Fibroblast of pulmonary artery (primary cell): ENCODE measurements at regions not wholly inside any gene's neighbourhood (a gene's known extent, or its start where the extent isn't known, plus 50 kb on each side); places are given as distances from the start of the nearest gene placed in this dataset.
"Not testable (repeated sequence)": the region's sequence is repeated elsewhere in the genome, so short reads cannot be mapped to it uniquely, and the experiment has no call there.

Experiments used
- DNase-seq: peaks from one replicate; pipeline ENCODE4 v3.0.0-alpha.2; 2010; ENCODE audit warnings: low read depth
- H3K4me3 ChIP-seq: replicated peaks from 2 replicates; pipeline ENCODE4 v1.5.1; 2011; ENCODE audit warnings: low read depth, mild to moderate bottlenecking, control low read depth, low read length, moderate library complexity
- TF ChIP-seq, protein P1 (sequence below): IDR thresholded peaks from 2 replicates; pipeline ENCODE4 v1.5.1; 2011; ENCODE audit warnings: mild to moderate bottlenecking, control low read depth, low read length, inconsistent platforms; ENCODE audit errors: missing control alignments

DNA sequence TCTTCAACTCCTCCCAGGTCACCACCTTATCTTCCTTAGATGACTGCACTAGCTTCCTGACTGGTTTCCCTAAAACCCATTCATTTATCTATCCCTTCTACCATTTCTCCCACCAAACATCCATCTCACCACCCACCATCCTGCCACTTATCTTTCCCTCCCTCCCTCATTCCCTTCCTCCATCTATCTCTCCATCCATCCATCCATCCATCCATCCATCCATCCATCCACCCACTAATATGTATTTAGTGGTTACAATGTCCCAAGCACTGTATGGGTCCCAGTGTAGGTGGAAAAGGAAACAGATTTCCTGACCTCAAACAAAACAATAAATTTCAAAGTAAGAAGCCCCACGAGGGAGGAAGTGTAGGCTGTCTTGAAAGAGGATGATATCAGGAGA is 59.3 kb upstream of the APCDD1L start:
- TF ChIP-seq, protein P1, sequence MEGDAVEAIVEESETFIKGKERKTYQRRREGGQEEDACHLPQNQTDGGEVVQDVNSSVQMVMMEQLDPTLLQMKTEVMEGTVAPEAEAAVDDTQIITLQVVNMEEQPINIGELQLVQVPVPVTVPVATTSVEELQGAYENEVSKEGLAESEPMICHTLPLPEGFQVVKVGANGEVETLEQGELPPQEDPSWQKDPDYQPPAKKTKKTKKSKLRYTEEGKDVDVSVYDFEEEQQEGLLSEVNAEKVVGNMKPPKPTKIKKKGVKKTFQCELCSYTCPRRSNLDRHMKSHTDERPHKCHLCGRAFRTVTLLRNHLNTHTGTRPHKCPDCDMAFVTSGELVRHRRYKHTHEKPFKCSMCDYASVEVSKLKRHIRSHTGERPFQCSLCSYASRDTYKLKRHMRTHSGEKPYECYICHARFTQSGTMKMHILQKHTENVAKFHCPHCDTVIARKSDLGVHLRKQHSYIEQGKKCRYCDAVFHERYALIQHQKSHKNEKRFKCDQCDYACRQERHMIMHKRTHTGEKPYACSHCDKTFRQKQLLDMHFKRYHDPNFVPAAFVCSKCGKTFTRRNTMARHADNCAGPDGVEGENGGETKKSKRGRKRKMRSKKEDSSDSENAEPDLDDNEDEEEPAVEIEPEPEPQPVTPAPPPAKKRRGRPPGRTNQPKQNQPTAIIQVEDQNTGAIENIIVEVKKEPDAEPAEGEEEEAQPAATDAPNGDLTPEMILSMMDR, result no peak
- DNase-seq, result no peak
- no peak overlapping the region for H3K4me3 ChIP-seq

GRCh38 chr20:58573986-58574385 is 58.8 kb upstream of the APCDD1L start:
- TF ChIP-seq, protein P1, result no peak
- no peak overlapping the region for H3K4me3 ChIP-seq
- DNase-seq, result no peak

DNA sequence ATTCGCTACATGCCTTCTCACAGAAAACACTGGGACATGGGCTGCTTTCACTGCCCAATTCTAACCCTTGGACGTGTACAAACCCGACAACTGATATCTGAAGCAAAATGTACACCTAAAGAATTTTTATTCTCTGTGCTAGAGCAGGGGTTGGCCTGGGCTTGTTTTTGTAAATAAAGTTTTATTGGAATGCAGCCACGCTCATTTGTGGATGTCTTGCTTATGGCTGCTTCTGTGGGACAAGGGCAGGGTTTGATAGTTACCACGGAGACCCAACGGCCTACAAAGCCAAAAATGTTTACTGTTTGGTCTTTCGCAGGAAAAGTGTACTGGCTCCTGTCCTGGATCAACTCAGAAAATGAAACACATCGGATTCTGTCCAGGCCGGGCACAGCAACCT is 58.1 kb upstream of the APCDD1L start:
- TF ChIP-seq, protein P1, result no peak
- no peak overlapping the region for H3K4me3 ChIP-seq
- no peak for DNase-seq

DNA sequence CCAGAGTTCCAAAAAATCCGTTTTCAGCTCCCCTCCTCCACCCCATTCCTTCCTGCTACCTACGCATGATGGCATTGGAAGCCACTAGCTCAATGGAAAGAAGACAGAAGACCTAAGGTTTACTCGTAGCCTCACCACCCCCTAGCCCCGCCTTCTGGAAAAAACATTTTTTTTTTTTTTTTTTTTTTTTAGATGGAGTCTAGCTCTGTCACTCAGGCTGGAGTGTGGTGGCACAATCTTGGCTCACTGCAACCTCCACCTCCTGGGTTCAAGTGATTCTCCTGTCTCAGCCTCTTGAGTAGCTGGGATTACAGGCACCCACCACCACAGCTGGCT is 57.2 kb upstream of the APCDD1L start:
- not testable (repeated sequence) for H3K4me3 ChIP-seq, DNase-seq

- TF ChIP-seq, protein P1, result no peak
- DNase-seq, result peak; percentile 14
- no peak overlapping the region for H3K4me3 ChIP-seq
Observed at GRCh38 chr20:58571693-58572427, 56.7 kb upstream of the APCDD1L start.

GRCh38 chr20:58571356-58571692 is 56.1 kb upstream of the APCDD1L start:
- TF ChIP-seq, protein P1, result no peak
- H3K4me3 ChIP-seq, result no peak overlapping the region
- DNase-seq, result no peak

GRCh38 chr20:58570204-58570859 is 55.1 kb upstream of the APCDD1L start:
- DNase-seq, result peak; percentile 26
- no peak overlapping the region for H3K4me3 ChIP-seq
- TF ChIP-seq, protein P1, result no peak
